Body of pancreas (tissue), 4 donors: ENCODE measurements at regions not wholly inside any gene's neighbourhood (a gene's known extent, or its start where the extent isn't known, plus 50 kb on each side); places are given as distances from the start of the nearest gene placed in this dataset.

ENCODE experiments used
- ATAC-seq: fragments of 150-250 bp; one replicate; pipeline ENCODE4 v1.9.1; 2016
- DNase-seq, 4 donors: peaks; one replicate each; pipeline ENCODE4 v3.0.0-alpha.2; 2019
- H3K27ac ChIP-seq, 4 donors: fragments of 200-600 bp; sonication (generic); 1 replicate in 3 of 4; 2 replicates in 1 of 4; pipeline versions ENCODE4 v1.5.1 to v1.6.1; 2016 to 2019; ENCODE audit warnings: mild to moderate bottlenecking in 1 of 4, mixed read lengths in 1 of 4, moderate library complexity in 1 of 4
- H3K27me3 ChIP-seq, 2 donors: fragments of 200-600 bp; sonication (generic); one replicate each; pipeline ENCODE4 v1.6.0; 2016; ENCODE audit warnings: mild to moderate bottlenecking in 1 of 2
- H3K36me3 ChIP-seq, 2 donors: fragments of 200-600 bp; sonication (generic); replicated peaks in 1 of 2; 2 replicates each; pipeline ENCODE4 v1.5.1; 2016; ENCODE audit warnings: low read depth in 2 of 2; ENCODE audit not compliant: insufficient read depth in 1 of 2
- H3K4me1 ChIP-seq: fragments of 200-600 bp; sonication (generic); one replicate; pipeline ENCODE4 v1.6.0; 2016
- H3K4me3 ChIP-seq, 2 donors: fragments of 200-600 bp; sonication (generic); 1 replicate in 1 of 2; 2 replicates in 1 of 2; pipeline ENCODE4 v1.5.1; 2016 to 2019
- H3K9me3 ChIP-seq, 3 donors: fragments of 200-600 bp; sonication (generic); 1 replicate in 2 of 3; 2 replicates in 1 of 3; pipeline ENCODE4 v1.5.1; 2016
- POLR2A ChIP-seq, 3 donors: fragments of 450-650 bp; IDR thresholded peaks; one replicate each; pipeline ENCODE4 v1.6.1; 2016; ENCODE audit warnings: antibody characterized with exemption in 3 of 3, mild to moderate bottlenecking in 2 of 3
- WGBS, 2 donors: methylation state at CpG; one replicate each; pipeline ENCODE4 v1.1.5; 2017; 5-methylcytosine and 5-hydroxymethylcytosine counted together
- intact Hi-C: fragments of 100-400 bp; cut with DNase I; formaldehyde crosslinking; loops from one replicate; pipeline ENCODE4 v1.15.1; 2023
- TF ChIP-seq, protein P1 (sequence below), 7 experiments: fragments of 450-650 bp in 4 of 7; fragments of 200-600 bp in 3 of 7; sonication (generic) in 3 of 7; IDR thresholded peaks; one replicate each; pipeline ENCODE4 v1.5.1; 2016 to 2019; ENCODE audit warnings: antibody characterized with exemption in 7 of 7

DNA sequence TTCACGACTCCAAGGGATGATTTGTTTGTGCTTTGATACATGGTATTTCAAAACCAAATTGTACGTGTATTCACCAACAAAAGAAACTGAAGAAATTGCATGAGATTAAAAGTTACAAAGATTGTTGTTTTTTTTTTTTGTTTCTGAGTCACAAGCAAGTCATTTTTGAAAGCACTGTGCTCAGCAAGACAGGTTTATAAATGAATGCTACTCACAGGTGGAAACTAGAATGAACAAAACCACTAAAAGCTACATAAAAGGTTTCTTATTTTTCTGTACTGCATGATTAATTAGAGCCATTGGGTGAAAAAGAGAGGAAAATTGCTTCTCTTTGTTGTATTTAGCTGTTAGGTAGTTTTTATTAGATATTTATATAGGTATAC, 90.2 kb upstream of the RIPOR2 start:
- ATAC-seq (no peak), DNase-seq (no peak)
- H3K9me3 ChIP-seq = peaks cover 0 to 3% (median 0%) of the 10 kb centered on the region in 3 donors
- H3K4me3 ChIP-seq = no peak overlapping the region
- no peaks in the 10 kb centered on the region for H3K4me1 ChIP-seq
- TF ChIP-seq POLR2A (IDR thresholded peaks at IDR 0.05) = no peak
- TF ChIP-seq, protein P1, sequence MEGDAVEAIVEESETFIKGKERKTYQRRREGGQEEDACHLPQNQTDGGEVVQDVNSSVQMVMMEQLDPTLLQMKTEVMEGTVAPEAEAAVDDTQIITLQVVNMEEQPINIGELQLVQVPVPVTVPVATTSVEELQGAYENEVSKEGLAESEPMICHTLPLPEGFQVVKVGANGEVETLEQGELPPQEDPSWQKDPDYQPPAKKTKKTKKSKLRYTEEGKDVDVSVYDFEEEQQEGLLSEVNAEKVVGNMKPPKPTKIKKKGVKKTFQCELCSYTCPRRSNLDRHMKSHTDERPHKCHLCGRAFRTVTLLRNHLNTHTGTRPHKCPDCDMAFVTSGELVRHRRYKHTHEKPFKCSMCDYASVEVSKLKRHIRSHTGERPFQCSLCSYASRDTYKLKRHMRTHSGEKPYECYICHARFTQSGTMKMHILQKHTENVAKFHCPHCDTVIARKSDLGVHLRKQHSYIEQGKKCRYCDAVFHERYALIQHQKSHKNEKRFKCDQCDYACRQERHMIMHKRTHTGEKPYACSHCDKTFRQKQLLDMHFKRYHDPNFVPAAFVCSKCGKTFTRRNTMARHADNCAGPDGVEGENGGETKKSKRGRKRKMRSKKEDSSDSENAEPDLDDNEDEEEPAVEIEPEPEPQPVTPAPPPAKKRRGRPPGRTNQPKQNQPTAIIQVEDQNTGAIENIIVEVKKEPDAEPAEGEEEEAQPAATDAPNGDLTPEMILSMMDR (IDR thresholded peaks at IDR 0.05) = no peak
- intact Hi-C loops = no loop called here
- no peaks in the 10 kb centered on the region for H3K27me3 ChIP-seq
- no peak overlapping the region for H3K27ac ChIP-seq
- no peaks in the 10 kb centered on the region for H3K36me3 ChIP-seq
- 64 to 77% methylated on average over 2 of the region's 2 CpGs for WGBS, 2 donors

DNA sequence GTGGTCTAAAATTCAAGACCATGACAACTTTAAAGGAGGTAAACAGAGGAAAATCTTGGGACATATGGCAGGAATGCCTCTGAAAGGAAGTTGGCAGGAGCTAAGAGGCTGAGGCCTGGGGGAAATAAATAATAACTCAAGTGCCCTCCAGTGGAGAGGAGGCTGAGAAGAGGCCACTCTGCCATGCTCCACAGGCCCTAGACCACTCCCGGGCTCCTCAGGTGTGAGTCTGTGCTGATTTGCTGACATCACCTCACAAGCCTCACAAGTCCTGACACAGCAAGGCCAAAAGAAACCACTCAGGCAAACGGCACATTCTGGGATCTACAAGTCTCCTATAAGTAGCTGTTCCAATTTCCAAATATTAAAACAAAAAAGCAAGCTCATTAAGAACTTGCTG, 91.0 kb upstream of the RIPOR2 start:
- no peaks in the 10 kb centered on the region for H3K27me3 ChIP-seq
- H3K9me3 ChIP-seq = peaks cover 0 to 3% (median 0%) of the 10 kb centered on the region in 3 donors
- ATAC-seq (no peak), DNase-seq (no peak)
- TF ChIP-seq, protein P1 (IDR thresholded peaks at IDR 0.05) = no peak
- TF ChIP-seq POLR2A (IDR thresholded peaks at IDR 0.05) = no peak
- H3K4me1 ChIP-seq = no peaks in the 10 kb centered on the region
- intact Hi-C loops = no loop called here
- no peak overlapping the region for H3K4me3 ChIP-seq
- WGBS, 2 donors = 44 to 45% methylated on average over 2 of the region's 2 CpGs
- no peaks in the 10 kb centered on the region for H3K36me3 ChIP-seq
- H3K27ac ChIP-seq = no peak overlapping the region

DNA sequence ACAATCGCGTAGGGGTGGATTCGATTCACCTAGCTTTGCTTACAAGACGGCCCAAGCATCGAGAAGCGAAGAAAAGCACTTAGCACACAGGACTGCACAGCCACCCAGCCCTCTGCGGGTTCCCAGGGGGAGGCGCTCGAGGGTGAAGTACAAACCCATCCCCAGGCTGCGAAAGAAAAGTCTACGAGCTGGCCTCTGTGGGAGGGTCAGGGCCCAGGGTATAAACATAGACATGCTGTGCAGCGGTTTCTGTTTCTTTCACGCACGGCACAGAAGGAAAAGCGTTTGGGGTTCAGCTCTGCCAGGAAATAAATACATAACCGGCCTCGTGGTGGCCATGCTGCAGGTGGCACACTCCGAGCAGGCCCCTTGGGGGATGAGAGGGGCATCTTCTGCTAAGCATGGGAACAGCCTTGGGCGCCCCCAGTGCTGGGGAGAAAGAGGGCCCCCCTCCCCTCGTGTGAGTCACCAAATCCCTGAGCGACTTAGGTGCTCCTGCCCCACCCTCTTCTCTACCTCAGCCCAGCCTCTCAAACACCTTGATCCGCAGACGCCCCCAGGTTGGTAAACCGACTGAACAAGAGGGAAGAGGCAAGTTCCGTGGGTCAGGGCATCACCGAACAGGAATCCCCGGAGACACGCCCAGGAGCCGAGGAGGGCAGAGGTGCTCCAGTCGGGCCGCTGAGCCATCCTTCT, 91.6 kb upstream of the RIPOR2 start:
- TF ChIP-seq POLR2A (IDR thresholded peaks at IDR 0.05) = no peak
- TF ChIP-seq, protein P1 (IDR thresholded peaks at IDR 0.05) = no peak
- no peaks in the 10 kb centered on the region for H3K36me3 ChIP-seq
- 72 to 85% methylated on average over 18 to 31 of the region's 31 CpGs for WGBS, 2 donors
- H3K9me3 ChIP-seq = peaks cover 0 to 3% (median 0%) of the 10 kb centered on the region in 3 donors
- intact Hi-C loops = no loop called here
- DNase-seq (no peak), ATAC-seq (no peak)
- no peaks in the 10 kb centered on the region for H3K4me1 ChIP-seq
- H3K4me3 ChIP-seq = no peak overlapping the region
- no peaks in the 10 kb centered on the region for H3K27me3 ChIP-seq
- H3K27ac ChIP-seq = no peak overlapping the region

DNA sequence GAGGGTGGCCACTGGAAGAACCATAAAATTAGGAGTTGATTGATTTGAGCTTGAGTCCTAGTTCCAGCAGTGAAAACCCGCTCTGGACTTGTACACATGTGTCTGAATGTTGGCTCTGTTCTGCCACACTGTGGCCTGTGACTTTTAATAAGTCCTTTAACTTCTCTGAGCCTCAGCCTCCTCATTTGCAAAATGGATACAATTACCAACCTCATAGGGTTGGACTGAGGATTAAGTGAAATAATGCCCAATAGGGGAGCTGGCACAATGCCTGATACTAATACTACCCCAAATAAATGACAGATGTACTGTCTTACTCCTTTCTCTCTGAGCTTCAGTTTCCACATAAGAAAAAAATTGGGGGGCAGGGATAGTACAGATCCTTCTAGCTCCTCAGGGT, 92.6 kb upstream of the RIPOR2 start:
- no peak overlapping the region for H3K4me3 ChIP-seq
- intact Hi-C loops = no loop called here
- WGBS, 2 donors = 91 to 92% methylated on average over 1 of the region's 1 CpG

More for the DNA sequence above, 92.6 kb upstream of the RIPOR2 start:
- H3K9me3 ChIP-seq = peaks cover 0 to 3% (median 0%) of the 10 kb centered on the region in 3 donors
- no peaks in the 10 kb centered on the region for H3K4me1 ChIP-seq
- ATAC-seq (no peak), DNase-seq (no peak)
- H3K27ac ChIP-seq = no peak overlapping the region
- H3K36me3 ChIP-seq = no peaks in the 10 kb centered on the region
- H3K27me3 ChIP-seq = no peaks in the 10 kb centered on the region
- TF ChIP-seq, protein P1 (IDR thresholded peaks at IDR 0.05) = no peak
- no peak for TF ChIP-seq POLR2A (IDR thresholded peaks at IDR 0.05)
